Adrenal gland (tissue), 9 donors: ENCODE measurements at regions not wholly inside any gene's neighbourhood (a gene's known extent, or its start where the extent isn't known, plus 50 kb on each side); places are given as distances from the start of the nearest gene placed in this dataset.

Experiments
- DNase-seq, 7 donors: peaks; one replicate each; pipeline ENCODE4 v3.0.0-alpha.2; 2019 to 2020
- H3K27ac ChIP-seq, 5 donors: fragments of 200-600 bp; sonication (generic) in 4 of 5; 1 replicate in 3 of 5; 2 replicates in 2 of 5; pipeline versions ENCODE4 v1.5.1 to v1.8.0; 2016 to 2020; ENCODE audit warnings: mild to moderate bottlenecking in 1 of 5
- H3K27me3 ChIP-seq: fragments of 200-600 bp; 2 replicates; pipeline ENCODE4 v1.8.0; 2021
- H3K36me3 ChIP-seq, 2 donors: fragments of 200-600 bp; replicated peaks in 1 of 2; 1 replicate in 1 of 2; 2 replicates in 1 of 2; pipeline versions ENCODE4 v1.5.1 to v1.8.0; 2018 to 2022
- H3K4me1 ChIP-seq, 2 donors: fragments of 200-600 bp; replicated peaks in 1 of 2; 1 replicate in 1 of 2; 2 replicates in 1 of 2; pipeline versions ENCODE4 v1.5.1 to v1.8.0; 2018 to 2021
- H3K4me3 ChIP-seq, 4 donors: fragments of 200-600 bp; sonication (generic) in 3 of 4; one replicate each; pipeline ENCODE4 v1.5.1; 2016 to 2018
- H3K9me3 ChIP-seq, 3 donors: fragments of 200-600 bp; sonication (generic) in 1 of 3; replicated peaks in 1 of 3; 1 replicate in 2 of 3; 2 replicates in 1 of 3; pipeline versions ENCODE4 v1.5.1 to v1.8.0; 2016 to 2021
- POLR2A ChIP-seq, 2 donors: fragments of 450-650 bp; IDR thresholded peaks; one replicate each; pipeline ENCODE4 v1.6.1; 2017; ENCODE audit warnings: antibody characterized with exemption in 2 of 2, mild to moderate bottlenecking in 2 of 2, moderate library complexity in 1 of 2
- WGBS, 4 donors: extraction: QIAGEN DNeasy Blood & Tissue Kit in 2 of 4; methylation state at CpG; one replicate each; pipeline versions ENCODE4 v1.1.5 to v1.1.7; 2013 to 2017; 5-methylcytosine and 5-hydroxymethylcytosine counted together
- intact Hi-C, 2 donors: fragments of 100-400 bp; cut with DNase I; formaldehyde crosslinking; loops; one replicate each; pipeline versions ENCODE4 v1.14.1 to v1.15.0; 2022 to 2023
- TF ChIP-seq, protein P1 (sequence below), 6 experiments: fragments of 450-650 bp in 4 of 6; fragments of 200-600 bp in 2 of 6; sonication (generic) in 1 of 6; IDR thresholded peaks; 1 replicate in 5 of 6; 2 replicates in 1 of 6; pipeline versions ENCODE4 v1.5.1 to v1.8.0; 2016 to 2021; ENCODE audit warnings: antibody characterized with exemption in 6 of 6, mild to moderate bottlenecking in 2 of 6, moderate library complexity in 1 of 6
- donor health status: healthy with polysubstance abuse.
- donor health status: Bipolar disorder and iron deficiency.
- donor health status: DM: yes; HTN: yes; CAD: no.
- donor health status: DM: no; HTN: no; CAD: no.
- donor health status: DM: no; HTN: no; CAD: no.

DNA sequence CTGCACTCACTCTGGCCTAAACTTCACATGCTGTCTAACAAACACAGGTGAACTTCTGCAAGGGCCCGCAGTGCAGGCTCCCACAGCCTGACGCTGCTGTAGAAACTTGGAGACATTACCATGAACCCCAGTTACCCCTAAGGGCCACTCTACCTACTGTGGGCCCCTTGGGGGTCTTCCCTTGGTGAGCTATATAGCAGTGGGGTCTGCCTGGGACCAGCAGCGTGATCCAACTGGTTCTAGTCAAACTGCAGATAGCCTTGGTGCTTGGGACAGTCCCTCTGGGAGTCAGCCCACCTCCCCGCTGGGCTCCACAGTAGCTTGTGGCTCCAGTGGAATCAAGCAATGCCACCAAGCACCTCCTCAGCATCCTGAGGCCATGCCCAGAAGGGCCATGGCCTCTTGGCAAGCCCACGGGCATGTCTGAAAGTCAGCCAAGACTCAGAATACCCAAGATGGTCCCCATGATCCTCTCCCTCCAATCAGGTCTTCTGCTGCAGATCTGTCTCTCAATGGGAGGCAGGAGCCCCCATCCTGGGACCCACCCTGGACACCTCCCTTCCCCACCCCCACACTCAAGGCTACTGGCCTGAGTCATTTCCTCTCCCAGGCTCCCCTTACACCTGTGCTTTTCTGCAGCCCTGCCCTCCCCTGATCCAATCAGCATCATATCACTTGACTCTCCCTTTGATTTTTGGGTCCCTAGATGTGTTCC is 230.0 kb upstream of the IRX1 start:
- Histone ChIP-seq H3K4me1 (no peaks in the 10 kb centered on the region), H3K9me3 (no peaks in the 10 kb centered on the region)
- DNase-seq, result peak in 1 of 7 donors; percentile 17

DNA sequence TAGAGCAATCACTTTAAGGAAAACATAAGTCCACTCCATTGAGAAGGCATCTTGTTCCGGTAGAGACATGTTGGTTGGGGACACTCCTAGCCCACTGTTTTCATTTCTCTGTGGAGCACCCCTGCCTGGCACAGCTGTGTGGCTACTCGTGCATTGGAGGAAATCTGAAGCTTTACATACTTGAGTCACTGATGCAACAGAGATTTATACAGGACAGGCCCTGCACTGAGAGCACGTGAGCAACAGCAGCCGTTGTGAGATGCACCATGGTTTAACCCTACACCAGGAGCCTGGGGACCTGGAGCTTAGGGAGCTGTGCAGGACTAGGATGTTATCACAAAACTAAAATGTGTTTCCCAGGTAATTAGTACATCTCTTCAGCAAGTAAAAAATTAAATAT is 230.7 kb upstream of the IRX1 start:
- intact Hi-C loops, result no loop called here
- WGBS, 4 donors, result 40 to 54% (median 47%) methylated on average over 4 of the region's 4 CpGs
- no peaks in the 10 kb centered on the region for H3K36me3 ChIP-seq
- DNase-seq, result peak in 1 of 7 donors; percentile 6
- H3K4me1 ChIP-seq, result no peaks in the 10 kb centered on the region
- no peaks in the 10 kb centered on the region for H3K27me3 ChIP-seq
- H3K4me3 ChIP-seq, result no peak overlapping the region
- TF ChIP-seq, protein P1, sequence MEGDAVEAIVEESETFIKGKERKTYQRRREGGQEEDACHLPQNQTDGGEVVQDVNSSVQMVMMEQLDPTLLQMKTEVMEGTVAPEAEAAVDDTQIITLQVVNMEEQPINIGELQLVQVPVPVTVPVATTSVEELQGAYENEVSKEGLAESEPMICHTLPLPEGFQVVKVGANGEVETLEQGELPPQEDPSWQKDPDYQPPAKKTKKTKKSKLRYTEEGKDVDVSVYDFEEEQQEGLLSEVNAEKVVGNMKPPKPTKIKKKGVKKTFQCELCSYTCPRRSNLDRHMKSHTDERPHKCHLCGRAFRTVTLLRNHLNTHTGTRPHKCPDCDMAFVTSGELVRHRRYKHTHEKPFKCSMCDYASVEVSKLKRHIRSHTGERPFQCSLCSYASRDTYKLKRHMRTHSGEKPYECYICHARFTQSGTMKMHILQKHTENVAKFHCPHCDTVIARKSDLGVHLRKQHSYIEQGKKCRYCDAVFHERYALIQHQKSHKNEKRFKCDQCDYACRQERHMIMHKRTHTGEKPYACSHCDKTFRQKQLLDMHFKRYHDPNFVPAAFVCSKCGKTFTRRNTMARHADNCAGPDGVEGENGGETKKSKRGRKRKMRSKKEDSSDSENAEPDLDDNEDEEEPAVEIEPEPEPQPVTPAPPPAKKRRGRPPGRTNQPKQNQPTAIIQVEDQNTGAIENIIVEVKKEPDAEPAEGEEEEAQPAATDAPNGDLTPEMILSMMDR (IDR thresholded peaks at IDR 0.05), result no peak
- TF ChIP-seq POLR2A (IDR thresholded peaks at IDR 0.05), result no peak
- H3K9me3 ChIP-seq, result no peaks in the 10 kb centered on the region
- no peak overlapping the region for H3K27ac ChIP-seq

More for the DNA sequence above, 230.0 kb upstream of the IRX1 start:
- Histone ChIP-seq H3K27ac (no peak overlapping the region), H3K36me3 (no peaks in the 10 kb centered on the region), H3K4me3 (no peak overlapping the region), H3K27me3 (no peaks in the 10 kb centered on the region)
- 76 to 100% (median 80%) methylated on average over 2 to 5 of the region's 5 CpGs for WGBS, 4 donors
- no peak for TF ChIP-seq POLR2A (IDR thresholded peaks at IDR 0.05)
- TF ChIP-seq, protein P1 (IDR thresholded peaks at IDR 0.05), result no peak
- intact Hi-C loops, result no loop called here

DNA sequence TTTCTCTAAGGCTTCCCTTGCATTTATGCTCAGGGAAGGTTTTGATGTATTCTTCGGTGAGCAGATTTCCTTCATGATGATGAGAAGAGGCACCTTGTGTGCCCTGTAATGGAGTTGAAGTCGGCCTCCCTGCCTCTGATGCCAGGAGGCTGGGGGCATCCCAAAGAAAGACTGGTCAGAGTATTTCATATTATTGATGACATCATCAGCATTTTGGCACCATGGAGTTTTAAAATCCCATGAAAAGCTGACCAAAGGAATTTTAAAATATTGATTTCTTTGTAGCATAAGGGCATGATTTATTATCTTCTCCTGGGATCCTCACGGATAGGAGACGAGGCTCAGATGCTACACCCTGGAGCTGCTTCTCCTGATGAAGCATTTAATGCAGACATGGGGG is 231.2 kb upstream of the IRX1 start:
- Histone ChIP-seq H3K4me3 (no peak overlapping the region), H3K9me3 (no peaks in the 10 kb centered on the region), H3K27ac (no peak overlapping the region), H3K4me1 (no peaks in the 10 kb centered on the region), H3K27me3 (no peaks in the 10 kb centered on the region), H3K36me3 (no peaks in the 10 kb centered on the region)
- no peak for DNase-seq
- no peak for TF ChIP-seq POLR2A (IDR thresholded peaks at IDR 0.05)
- TF ChIP-seq, protein P1 (IDR thresholded peaks at IDR 0.05), result no peak
- intact Hi-C loops, result no loop called here
- WGBS, 4 donors, result 56 to 71% (median 64%) methylated on average over 4 of the region's 4 CpGs

DNA sequence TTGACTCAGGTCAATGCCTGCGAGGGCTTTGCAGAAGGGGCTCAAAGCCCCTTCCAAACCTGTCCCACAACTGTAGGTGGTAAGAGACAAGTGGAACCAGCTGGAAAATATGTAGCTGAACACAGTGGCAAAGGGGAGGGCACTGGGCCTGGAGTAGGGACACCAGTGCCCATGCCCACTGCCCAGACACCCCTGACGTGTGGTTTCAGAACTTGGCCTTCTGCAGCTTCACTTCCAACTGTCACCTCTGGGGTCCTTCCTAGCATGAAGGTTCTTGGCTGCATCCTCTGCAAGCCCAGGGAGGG is 233.1 kb upstream of the IRX1 start:
- Histone ChIP-seq H3K27me3 (no peaks in the 10 kb centered on the region), H3K4me1 (no peaks in the 10 kb centered on the region), H3K4me3 (no peak overlapping the region), H3K9me3 (no peaks in the 10 kb centered on the region), H3K27ac (no peak overlapping the region), H3K36me3 (no peaks in the 10 kb centered on the region)
- 59 to 89% (median 66%) methylated on average over 1 to 2 of the region's 2 CpGs for WGBS, 4 donors
- DNase-seq, result no peak
- TF ChIP-seq POLR2A (IDR thresholded peaks at IDR 0.05), result no peak
- TF ChIP-seq, protein P1 (IDR thresholded peaks at IDR 0.05), result no peak
- intact Hi-C loops, result no loop called here
